ENCODE measurements at regions not wholly inside any gene's neighbourhood (a gene's known extent, or its start where the extent isn't known, plus 50 kb on each side); places are given as distances from the start of the nearest gene placed in this dataset.

- Histone ChIP-seq H3K27me3 (ENCODE audit: control insufficient read depth, insufficient read depth, low read length) (no peaks in the 10 kb centered on the region), H3K27ac (ENCODE audit: low read depth, low read length) (no peak overlapping the region), H3K36me3 (ENCODE audit: control insufficient read depth, insufficient read depth, low read length) (no peaks in the 10 kb centered on the region), H3K4me3 (ENCODE audit: low read depth, low read length) (no peak overlapping the region), H3K9me3 (ENCODE audit: control insufficient read depth, insufficient read depth, low read length) (no peaks in the 10 kb centered on the region), H3K4me1 (ENCODE audit: control insufficient read depth, insufficient read depth, low read length) (no peaks in the 10 kb centered on the region)
- peak in 2 of 6 donors; percentile 62 to 66 for DNase-seq (ENCODE audit: low read depth in 4 of 6, low spot score in 6 of 6)
Measured at GRCh38 chr4:156475322-156475721, 496.3 kb downstream of the PDGFC start.

- no peaks in the 10 kb centered on the region for H3K4me1 ChIP-seq (ENCODE audit: control insufficient read depth, insufficient read depth, low read length)
- H3K36me3 ChIP-seq (ENCODE audit: control insufficient read depth, insufficient read depth, low read length), result no peaks in the 10 kb centered on the region
- H3K27ac ChIP-seq (ENCODE audit: low read depth, low read length), result no peak overlapping the region
- H3K9me3 ChIP-seq (ENCODE audit: control insufficient read depth, insufficient read depth, low read length), result no peaks in the 10 kb centered on the region
- H3K27me3 ChIP-seq (ENCODE audit: control insufficient read depth, insufficient read depth, low read length), result no peaks in the 10 kb centered on the region
- 100% methylated on average over 2 of the region's 3 CpGs for WGBS (ENCODE audit: insufficient coverage)
- H3K4me3 ChIP-seq (ENCODE audit: low read depth, low read length), result no peak overlapping the region
- no peak for DNase-seq (ENCODE audit: low read depth in 4 of 6, low spot score in 6 of 6)
Measured at GRCh38 chr4:156473151-156473550, 498.4 kb downstream of the PDGFC start.

GRCh38 chr4:156472624-156473023 is 499.0 kb downstream of the PDGFC start:
- Histone ChIP-seq H3K9me3 (ENCODE audit: control insufficient read depth, insufficient read depth, low read length) (no peaks in the 10 kb centered on the region), H3K4me3 (ENCODE audit: low read depth, low read length) (no peak overlapping the region), H3K4me1 (ENCODE audit: control insufficient read depth, insufficient read depth, low read length) (no peaks in the 10 kb centered on the region), H3K27me3 (ENCODE audit: control insufficient read depth, insufficient read depth, low read length) (no peaks in the 10 kb centered on the region), H3K36me3 (ENCODE audit: control insufficient read depth, insufficient read depth, low read length) (no peaks in the 10 kb centered on the region), H3K27ac (ENCODE audit: low read depth, low read length) (no peak overlapping the region)
- WGBS (ENCODE audit: insufficient coverage), result no CpG with 5 or more reads among the region's 1 CpG
- no peak for DNase-seq (ENCODE audit: low read depth in 4 of 6, low spot score in 6 of 6)

GRCh38 chr4:156459584-156459983 is 505.9 kb upstream of the CTSO start:
- H3K4me1 ChIP-seq (ENCODE audit: control insufficient read depth, insufficient read depth, low read length), result no peaks in the 10 kb centered on the region
- no peak overlapping the region for H3K4me3 ChIP-seq (ENCODE audit: low read depth, low read length)
- DNase-seq (ENCODE audit: low read depth in 4 of 6, low spot score in 6 of 6), result no peak
- no peaks in the 10 kb centered on the region for H3K9me3 ChIP-seq (ENCODE audit: control insufficient read depth, insufficient read depth, low read length)
- WGBS (ENCODE audit: insufficient coverage), result 89% methylated on average over 5 of the region's 5 CpGs
- no peak overlapping the region for H3K27ac ChIP-seq (ENCODE audit: low read depth, low read length)
- H3K36me3 ChIP-seq (ENCODE audit: control insufficient read depth, insufficient read depth, low read length), result no peaks in the 10 kb centered on the region
- no peaks in the 10 kb centered on the region for H3K27me3 ChIP-seq (ENCODE audit: control insufficient read depth, insufficient read depth, low read length)

- no peak for DNase-seq (ENCODE audit: low read depth in 4 of 6, low spot score in 6 of 6)
- no peak overlapping the region for H3K4me3 ChIP-seq (ENCODE audit: low read depth, low read length)
- no peaks in the 10 kb centered on the region for H3K9me3 ChIP-seq (ENCODE audit: control insufficient read depth, insufficient read depth, low read length)
- WGBS (ENCODE audit: insufficient coverage), result 100% methylated on average over 1 of the region's 2 CpGs
- no peaks in the 10 kb centered on the region for H3K4me1 ChIP-seq (ENCODE audit: control insufficient read depth, insufficient read depth, low read length)
- no peaks in the 10 kb centered on the region for H3K27me3 ChIP-seq (ENCODE audit: control insufficient read depth, insufficient read depth, low read length)
- no peak overlapping the region for H3K27ac ChIP-seq (ENCODE audit: low read depth, low read length)
- no peaks in the 10 kb centered on the region for H3K36me3 ChIP-seq (ENCODE audit: control insufficient read depth, insufficient read depth, low read length)
Measured at GRCh38 chr4:156456830-156457229, 503.2 kb upstream of the CTSO start.

GRCh38 chr4:156443488-156443887 is 489.8 kb upstream of the CTSO start:
- Histone ChIP-seq H3K4me1 (ENCODE audit: control insufficient read depth, insufficient read depth, low read length) (no peaks in the 10 kb centered on the region), H3K36me3 (ENCODE audit: control insufficient read depth, insufficient read depth, low read length) (no peaks in the 10 kb centered on the region), H3K27me3 (ENCODE audit: control insufficient read depth, insufficient read depth, low read length) (no peaks in the 10 kb centered on the region), H3K4me3 (ENCODE audit: low read depth, low read length) (no peak overlapping the region), H3K9me3 (ENCODE audit: control insufficient read depth, insufficient read depth, low read length) (no peaks in the 10 kb centered on the region), H3K27ac (ENCODE audit: low read depth, low read length) (no peak overlapping the region)
- no peak for DNase-seq (ENCODE audit: low read depth in 4 of 6, low spot score in 6 of 6)
- 98% methylated on average over 8 of the region's 10 CpGs for WGBS (ENCODE audit: insufficient coverage)

- Histone ChIP-seq H3K4me1 (ENCODE audit: control insufficient read depth, insufficient read depth, low read length) (no peaks in the 10 kb centered on the region), H3K4me3 (ENCODE audit: low read depth, low read length) (no peak overlapping the region), H3K36me3 (ENCODE audit: control insufficient read depth, insufficient read depth, low read length) (no peaks in the 10 kb centered on the region), H3K27ac (ENCODE audit: low read depth, low read length) (no peak overlapping the region), H3K27me3 (ENCODE audit: control insufficient read depth, insufficient read depth, low read length) (no peaks in the 10 kb centered on the region), H3K9me3 (ENCODE audit: control insufficient read depth, insufficient read depth, low read length) (no peaks in the 10 kb centered on the region)
- DNase-seq (ENCODE audit: low read depth in 4 of 6, low spot score in 6 of 6), result no peak
Measured at GRCh38 chr4:156442912-156443311, 489.2 kb upstream of the CTSO start.

GRCh38 chr4:156439576-156440200 is 486.0 kb upstream of the CTSO start:
- H3K36me3 ChIP-seq (ENCODE audit: control insufficient read depth, insufficient read depth, low read length), result no peaks in the 10 kb centered on the region
- 83% methylated on average over 2 of the region's 4 CpGs for WGBS (ENCODE audit: insufficient coverage)
- no peak overlapping the region for H3K27ac ChIP-seq (ENCODE audit: low read depth, low read length)
- H3K9me3 ChIP-seq (ENCODE audit: control insufficient read depth, insufficient read depth, low read length), result no peaks in the 10 kb centered on the region
- H3K27me3 ChIP-seq (ENCODE audit: control insufficient read depth, insufficient read depth, low read length), result no peaks in the 10 kb centered on the region
- no peaks in the 10 kb centered on the region for H3K4me1 ChIP-seq (ENCODE audit: control insufficient read depth, insufficient read depth, low read length)
- no peak overlapping the region for H3K4me3 ChIP-seq (ENCODE audit: low read depth, low read length)
- peak in 1 of 6 donors; percentile 17 for DNase-seq (ENCODE audit: low read depth in 4 of 6, low spot score in 6 of 6)

GRCh38 chr4:156437666-156438065 is 484.0 kb upstream of the CTSO start:
- Histone ChIP-seq H3K27ac (ENCODE audit: low read depth, low read length) (no peak overlapping the region), H3K9me3 (ENCODE audit: control insufficient read depth, insufficient read depth, low read length) (no peaks in the 10 kb centered on the region), H3K27me3 (ENCODE audit: control insufficient read depth, insufficient read depth, low read length) (no peaks in the 10 kb centered on the region), H3K36me3 (ENCODE audit: control insufficient read depth, insufficient read depth, low read length) (no peaks in the 10 kb centered on the region), H3K4me1 (ENCODE audit: control insufficient read depth, insufficient read depth, low read length) (no peaks in the 10 kb centered on the region), H3K4me3 (ENCODE audit: low read depth, low read length) (no peak overlapping the region)
- peak in 1 of 6 donors; percentile 24 for DNase-seq (ENCODE audit: low read depth in 4 of 6, low spot score in 6 of 6)
- WGBS (ENCODE audit: insufficient coverage), result 29% methylated on average over 1 of the region's 2 CpGs

- no peaks in the 10 kb centered on the region for H3K27me3 ChIP-seq (ENCODE audit: control insufficient read depth, insufficient read depth, low read length)
- H3K36me3 ChIP-seq (ENCODE audit: control insufficient read depth, insufficient read depth, low read length), result no peaks in the 10 kb centered on the region
- no peaks in the 10 kb centered on the region for H3K9me3 ChIP-seq (ENCODE audit: control insufficient read depth, insufficient read depth, low read length)
- H3K27ac ChIP-seq (ENCODE audit: low read depth, low read length), result no peak overlapping the region
- H3K4me3 ChIP-seq (ENCODE audit: low read depth, low read length), result no peak overlapping the region
- WGBS (ENCODE audit: insufficient coverage), result no CpG with 5 or more reads among the region's 1 CpG
- no peak for DNase-seq (ENCODE audit: low read depth in 4 of 6, low spot score in 6 of 6)
- H3K4me1 ChIP-seq (ENCODE audit: control insufficient read depth, insufficient read depth, low read length), result no peaks in the 10 kb centered on the region
Measured at GRCh38 chr4:156422576-156422975, 468.9 kb upstream of the CTSO start.
